ENCODE measurements at regions not wholly inside any gene's neighbourhood (a gene's known extent, or its start where the extent isn't known, plus 50 kb on each side); places are given as distances from the start of the nearest gene placed in this dataset.
"Not testable (repeated sequence)": the region's sequence is repeated elsewhere in the genome, so short reads cannot be mapped to it uniquely, and the experiment has no call there.

DNA sequence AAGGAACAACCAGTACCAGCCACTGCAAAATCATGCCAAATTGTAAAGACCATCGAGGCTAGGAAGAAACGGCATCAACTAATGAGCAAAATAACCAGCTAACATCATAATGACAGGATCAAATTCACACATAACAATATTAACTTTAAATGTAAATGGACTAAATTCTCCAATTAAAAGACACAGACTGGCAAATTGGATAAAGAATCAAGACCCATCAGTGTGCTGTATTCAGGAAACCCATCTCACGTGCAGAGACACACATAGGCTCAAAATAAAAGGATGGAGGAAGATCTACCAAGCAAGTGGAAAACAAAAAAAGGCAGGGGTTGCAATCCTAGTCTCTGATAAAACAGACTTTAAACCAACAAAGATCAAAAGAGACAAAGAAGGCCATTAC lies 97.6 kb downstream of the GPX5 start:
- H3K4me1 ChIP-seq (ENCODE audit: control insufficient read depth, insufficient read depth, low read length); H3K9me3 ChIP-seq (ENCODE audit: control insufficient read depth, insufficient read depth, low read depth, low read length); H3K4me3 ChIP-seq (ENCODE audit: low read depth, low read length); H3K27ac ChIP-seq (ENCODE audit: low read depth, low read length); H3K27me3 ChIP-seq (ENCODE audit: control insufficient read depth, insufficient read depth, low read length); H3K9ac ChIP-seq (ENCODE audit: low read length); H3K36me3 ChIP-seq (ENCODE audit: control insufficient read depth, insufficient read depth, low read length): not testable (repeated sequence)

DNA sequence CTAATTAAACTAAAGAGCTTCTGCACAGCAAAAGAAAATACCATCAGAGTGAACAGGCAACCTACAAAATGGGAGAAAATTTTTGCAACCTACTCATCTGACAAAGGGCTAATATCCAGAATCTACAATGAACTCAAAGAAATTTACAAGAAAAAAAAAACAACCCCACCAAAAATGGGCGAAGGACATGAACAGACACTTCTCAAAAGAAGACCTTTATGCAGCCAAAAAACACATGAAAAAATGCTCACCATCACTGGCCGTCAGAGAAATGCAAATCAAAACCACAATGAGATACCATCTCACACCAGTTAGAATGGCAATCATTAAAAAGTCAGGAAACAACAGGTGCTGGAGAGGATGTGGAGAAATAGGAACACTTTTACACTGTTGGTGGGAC lies 100.7 kb downstream of the GPX5 start:
- not testable (repeated sequence) for H3K4me1 ChIP-seq (ENCODE audit: control insufficient read depth, insufficient read depth, low read length); H3K36me3 ChIP-seq (ENCODE audit: control insufficient read depth, insufficient read depth, low read length)

DNA sequence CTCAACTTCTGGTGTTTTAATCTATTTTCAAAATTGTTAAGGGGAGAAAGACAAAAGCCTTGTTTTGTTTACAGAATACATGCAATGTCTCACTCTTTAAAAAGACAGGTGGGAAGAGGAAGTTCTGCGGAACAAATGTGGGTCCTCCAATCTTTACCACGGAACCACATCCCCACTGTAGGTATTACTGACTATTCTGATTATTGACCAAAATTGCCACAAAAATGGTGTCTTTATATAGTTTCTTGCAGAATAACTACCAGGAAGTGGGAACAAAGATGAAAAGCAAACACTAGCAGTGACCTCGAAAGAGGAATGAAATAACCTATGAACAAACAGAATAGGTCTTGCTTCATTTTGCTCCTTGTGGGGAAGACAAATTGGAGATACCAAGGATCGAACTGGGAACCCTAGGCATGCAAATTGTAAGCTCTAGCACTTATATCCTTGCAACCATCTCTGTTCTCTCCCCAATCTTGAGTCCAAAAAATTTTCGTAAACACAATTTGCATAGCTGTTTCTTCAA lies 106.7 kb downstream of the GPX5 start:
- no peaks in the 10 kb centered on the region for H3K9me3 ChIP-seq (ENCODE audit: control insufficient read depth, insufficient read depth, low read depth, low read length)
- no peaks in the 10 kb centered on the region for H3K36me3 ChIP-seq (ENCODE audit: control insufficient read depth, insufficient read depth, low read length)
- no peak overlapping the region for H3K4me3 ChIP-seq (ENCODE audit: low read depth, low read length)
- H3K27me3 ChIP-seq (ENCODE audit: control insufficient read depth, insufficient read depth, low read length): peaks cover 34% of the 10 kb centered on the region
- H3K9ac ChIP-seq (ENCODE audit: low read length): no peak overlapping the region
- H3K4me1 ChIP-seq (ENCODE audit: control insufficient read depth, insufficient read depth, low read length): no peaks in the 10 kb centered on the region
- no peak overlapping the region for H3K27ac ChIP-seq (ENCODE audit: low read depth, low read length)

More for the DNA sequence above, 100.7 kb downstream of the GPX5 start:
- H3K27me3 ChIP-seq (ENCODE audit: control insufficient read depth, insufficient read depth, low read length); H3K27ac ChIP-seq (ENCODE audit: low read depth, low read length); H3K4me3 ChIP-seq (ENCODE audit: low read depth, low read length); H3K9me3 ChIP-seq (ENCODE audit: control insufficient read depth, insufficient read depth, low read depth, low read length); H3K9ac ChIP-seq (ENCODE audit: low read length): not testable (repeated sequence)

DNA sequence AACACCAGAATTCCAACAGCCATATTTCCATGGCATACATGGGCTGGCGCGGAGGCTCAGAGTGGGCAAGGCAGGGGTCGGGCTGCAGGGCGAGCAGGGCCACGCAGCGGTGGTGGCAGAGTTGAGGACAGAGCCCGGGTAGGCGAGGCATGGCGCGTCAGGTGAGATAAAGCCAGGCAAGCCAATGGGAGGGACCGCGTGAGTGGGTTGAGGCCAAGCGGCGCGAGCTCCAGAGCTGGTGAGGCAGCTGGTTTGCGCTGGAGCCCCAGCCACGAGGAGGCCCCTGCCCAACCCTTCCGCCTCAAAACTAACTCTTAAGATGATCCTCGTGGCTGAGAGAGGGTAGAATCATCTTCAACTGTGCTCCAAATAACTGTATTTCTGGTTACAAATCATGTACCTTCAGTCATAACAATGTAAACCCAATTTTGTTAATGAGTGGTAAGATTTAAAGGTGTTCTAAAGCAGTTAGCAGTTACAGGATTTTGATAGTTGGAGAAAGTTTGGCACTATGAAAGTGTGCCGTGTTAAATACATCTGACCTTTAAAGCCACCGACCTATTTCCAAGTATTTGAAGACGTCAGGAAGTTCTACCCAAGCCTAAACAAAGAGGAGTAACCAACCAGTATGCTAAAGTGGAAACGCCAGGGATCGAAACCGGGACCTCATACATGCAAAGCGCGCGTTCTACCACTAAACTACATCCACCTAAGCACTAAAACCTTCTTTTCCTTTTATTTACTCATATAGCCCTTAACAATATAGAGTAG lies 107.9 kb downstream of the GPX5 start:
- Histone ChIP-seq H3K36me3 (ENCODE audit: control insufficient read depth, insufficient read depth, low read length) (no peaks in the 10 kb centered on the region), H3K4me3 (ENCODE audit: low read depth, low read length) (peak overlapping the region; percentile 77), H3K9ac (ENCODE audit: low read length) (peak overlapping the region; percentile 26), H3K27me3 (ENCODE audit: control insufficient read depth, insufficient read depth, low read length) (peaks cover 39% of the 10 kb centered on the region), H3K9me3 (ENCODE audit: control insufficient read depth, insufficient read depth, low read depth, low read length) (no peaks in the 10 kb centered on the region), H3K4me1 (ENCODE audit: control insufficient read depth, insufficient read depth, low read length) (no peaks in the 10 kb centered on the region), H3K27ac (ENCODE audit: low read depth, low read length) (no peak overlapping the region)

DNA sequence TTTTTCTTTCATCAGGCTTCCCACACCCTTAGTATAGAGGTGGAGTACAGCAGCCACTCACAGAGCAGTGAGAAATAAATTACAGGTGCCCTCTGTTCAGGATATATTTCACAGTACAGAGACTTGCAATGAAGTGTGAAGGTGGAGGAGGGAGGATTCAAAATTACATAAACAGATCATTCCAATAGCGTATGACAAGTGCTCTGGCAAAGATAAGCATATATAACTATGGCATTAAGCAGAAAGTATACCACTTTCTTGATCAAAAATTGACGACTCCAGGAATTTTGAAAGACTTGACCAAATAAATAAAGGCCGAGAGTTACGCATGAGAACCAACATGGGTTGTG lies 108.7 kb downstream of the GPX5 start:
- Histone ChIP-seq H3K27me3 (ENCODE audit: control insufficient read depth, insufficient read depth, low read length) (peaks cover 39% of the 10 kb centered on the region), H3K9me3 (ENCODE audit: control insufficient read depth, insufficient read depth, low read depth, low read length) (no peaks in the 10 kb centered on the region), H3K4me1 (ENCODE audit: control insufficient read depth, insufficient read depth, low read length) (no peaks in the 10 kb centered on the region), H3K9ac (ENCODE audit: low read length) (no peak overlapping the region), H3K36me3 (ENCODE audit: control insufficient read depth, insufficient read depth, low read length) (no peaks in the 10 kb centered on the region), H3K27ac (ENCODE audit: low read depth, low read length) (no peak overlapping the region), H3K4me3 (ENCODE audit: low read depth, low read length) (peak overlapping the region; percentile 77)

DNA sequence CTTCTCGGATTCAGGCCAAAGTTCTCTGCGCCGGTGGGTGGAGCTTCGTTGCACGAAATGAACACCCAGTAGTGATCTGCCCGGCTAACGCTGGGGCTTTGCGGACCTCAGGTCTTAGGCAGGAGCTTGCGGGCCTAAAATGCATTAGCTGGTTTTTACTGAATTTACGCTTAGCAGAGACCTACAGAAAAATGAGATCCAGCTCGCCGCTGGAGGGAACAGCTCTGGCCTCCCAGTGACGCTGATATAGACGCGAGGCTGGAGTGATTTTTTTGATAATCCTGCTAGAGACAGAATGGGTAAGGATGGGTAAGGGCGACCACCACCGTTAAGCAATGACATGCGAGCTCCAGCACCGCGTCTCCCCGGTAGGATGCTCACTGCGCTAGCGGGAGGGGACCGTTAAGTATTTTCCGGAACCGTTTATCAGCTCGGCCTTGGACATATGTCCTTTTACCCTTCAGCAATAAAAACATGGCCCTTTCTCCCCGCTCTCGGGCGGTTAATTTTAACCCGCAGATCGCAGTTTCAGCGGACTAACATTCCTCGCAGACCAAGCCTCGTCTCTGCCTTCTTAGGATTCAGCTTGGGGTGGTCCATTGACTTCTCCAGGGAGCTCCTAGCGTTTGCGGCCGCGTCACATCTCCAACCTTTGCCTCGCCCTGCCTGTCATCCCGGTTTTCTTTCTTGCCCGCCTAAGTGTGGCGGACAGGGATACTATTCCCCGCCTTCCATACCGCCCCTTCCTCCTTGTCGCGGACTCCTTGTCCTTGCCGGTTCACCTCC lies 109.3 kb downstream of the GPX5 start:
- H3K27ac ChIP-seq (ENCODE audit: low read depth, low read length): no peak overlapping the region
- H3K9ac ChIP-seq (ENCODE audit: low read length): no peak overlapping the region
- H3K36me3 ChIP-seq (ENCODE audit: control insufficient read depth, insufficient read depth, low read length): no peaks in the 10 kb centered on the region
- H3K27me3 ChIP-seq (ENCODE audit: control insufficient read depth, insufficient read depth, low read length): peaks cover 39% of the 10 kb centered on the region
- no peaks in the 10 kb centered on the region for H3K9me3 ChIP-seq (ENCODE audit: control insufficient read depth, insufficient read depth, low read depth, low read length)
- peak overlapping the region; percentile 77 for H3K4me3 ChIP-seq (ENCODE audit: low read depth, low read length)
- H3K4me1 ChIP-seq (ENCODE audit: control insufficient read depth, insufficient read depth, low read length): no peaks in the 10 kb centered on the region

DNA sequence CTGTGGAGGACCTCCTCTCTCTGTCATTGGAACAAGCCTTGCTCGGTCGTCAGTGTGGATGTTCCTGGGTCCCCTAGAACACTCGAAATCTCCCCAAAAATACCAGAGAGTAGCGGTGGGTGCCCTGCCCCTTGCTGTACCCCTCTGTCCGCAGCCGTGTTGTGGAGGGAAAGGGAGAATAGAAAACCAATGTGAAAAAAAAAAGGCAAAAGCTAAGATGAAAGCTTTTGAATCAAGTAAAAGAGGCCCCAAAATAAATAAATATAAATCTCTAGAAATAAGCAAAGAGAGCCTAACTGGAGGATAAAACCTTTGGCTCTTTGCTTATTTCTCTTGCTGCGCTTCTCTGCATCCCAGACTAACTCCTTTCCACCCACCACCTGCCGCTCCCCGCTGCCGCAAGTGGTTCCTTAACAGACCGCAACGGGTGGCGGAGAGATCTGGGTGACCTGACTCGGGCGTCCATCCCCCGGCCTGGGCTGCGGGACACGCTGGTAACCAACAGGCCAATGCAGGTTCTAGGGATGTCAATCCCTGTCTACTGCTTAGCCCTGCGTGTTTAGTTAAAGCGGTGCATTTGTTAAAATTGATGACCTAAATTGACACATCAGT lies 110.0 kb downstream of the GPX5 start:
- H3K27me3 ChIP-seq (ENCODE audit: control insufficient read depth, insufficient read depth, low read length): peaks cover 39% of the 10 kb centered on the region
- no peak overlapping the region for H3K27ac ChIP-seq (ENCODE audit: low read depth, low read length)
- H3K4me1 ChIP-seq (ENCODE audit: control insufficient read depth, insufficient read depth, low read length): no peaks in the 10 kb centered on the region

DNA sequence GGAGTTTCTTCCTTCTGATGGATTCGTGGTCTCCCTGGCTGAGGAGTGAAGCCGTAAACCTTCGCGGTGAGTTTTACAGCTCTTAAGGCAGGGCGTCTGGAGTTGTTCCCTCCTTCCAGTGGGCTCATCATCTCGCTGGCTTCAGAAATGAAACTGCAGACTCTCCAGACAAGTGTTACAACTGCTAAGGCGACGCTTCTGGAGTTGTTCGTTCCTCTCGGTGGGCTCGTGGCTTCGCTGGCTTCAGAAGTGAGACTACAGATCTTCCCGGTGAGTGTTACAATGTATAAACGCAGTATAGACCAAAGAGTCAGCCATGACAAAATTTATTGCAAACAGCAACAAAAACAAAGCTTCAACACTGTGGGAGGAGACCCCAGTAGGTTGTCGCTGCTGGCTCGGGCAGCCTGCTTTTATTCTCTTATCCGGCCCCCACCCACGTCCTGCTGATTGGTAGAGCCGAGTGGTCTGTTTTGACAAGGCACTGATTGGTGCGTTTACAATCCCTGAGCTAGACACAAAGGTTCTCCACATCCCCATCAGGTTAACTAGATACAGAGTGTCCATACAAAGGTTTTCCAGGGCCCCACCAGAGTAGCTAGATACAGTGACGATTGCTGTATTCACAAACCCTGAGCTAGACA lies 113.2 kb downstream of the GPX5 start:
- Histone ChIP-seq H3K4me1 (ENCODE audit: control insufficient read depth, insufficient read depth, low read length) (no peaks in the 10 kb centered on the region), H3K9ac (ENCODE audit: low read length) (no peak overlapping the region), H3K27me3 (ENCODE audit: control insufficient read depth, insufficient read depth, low read length) (peaks cover 39% of the 10 kb centered on the region), H3K9me3 (ENCODE audit: control insufficient read depth, insufficient read depth, low read depth, low read length) (no peaks in the 10 kb centered on the region), H3K36me3 (ENCODE audit: control insufficient read depth, insufficient read depth, low read length) (no peaks in the 10 kb centered on the region), H3K27ac (ENCODE audit: low read depth, low read length) (no peak overlapping the region), H3K4me3 (ENCODE audit: low read depth, low read length) (no peak overlapping the region)

More for the DNA sequence above, 110.0 kb downstream of the GPX5 start:
- Histone ChIP-seq H3K4me3 (ENCODE audit: low read depth, low read length) (peak overlapping the region; percentile 77), H3K9ac (ENCODE audit: low read length) (no peak overlapping the region), H3K9me3 (ENCODE audit: control insufficient read depth, insufficient read depth, low read depth, low read length) (no peaks in the 10 kb centered on the region), H3K36me3 (ENCODE audit: control insufficient read depth, insufficient read depth, low read length) (no peaks in the 10 kb centered on the region)

DNA sequence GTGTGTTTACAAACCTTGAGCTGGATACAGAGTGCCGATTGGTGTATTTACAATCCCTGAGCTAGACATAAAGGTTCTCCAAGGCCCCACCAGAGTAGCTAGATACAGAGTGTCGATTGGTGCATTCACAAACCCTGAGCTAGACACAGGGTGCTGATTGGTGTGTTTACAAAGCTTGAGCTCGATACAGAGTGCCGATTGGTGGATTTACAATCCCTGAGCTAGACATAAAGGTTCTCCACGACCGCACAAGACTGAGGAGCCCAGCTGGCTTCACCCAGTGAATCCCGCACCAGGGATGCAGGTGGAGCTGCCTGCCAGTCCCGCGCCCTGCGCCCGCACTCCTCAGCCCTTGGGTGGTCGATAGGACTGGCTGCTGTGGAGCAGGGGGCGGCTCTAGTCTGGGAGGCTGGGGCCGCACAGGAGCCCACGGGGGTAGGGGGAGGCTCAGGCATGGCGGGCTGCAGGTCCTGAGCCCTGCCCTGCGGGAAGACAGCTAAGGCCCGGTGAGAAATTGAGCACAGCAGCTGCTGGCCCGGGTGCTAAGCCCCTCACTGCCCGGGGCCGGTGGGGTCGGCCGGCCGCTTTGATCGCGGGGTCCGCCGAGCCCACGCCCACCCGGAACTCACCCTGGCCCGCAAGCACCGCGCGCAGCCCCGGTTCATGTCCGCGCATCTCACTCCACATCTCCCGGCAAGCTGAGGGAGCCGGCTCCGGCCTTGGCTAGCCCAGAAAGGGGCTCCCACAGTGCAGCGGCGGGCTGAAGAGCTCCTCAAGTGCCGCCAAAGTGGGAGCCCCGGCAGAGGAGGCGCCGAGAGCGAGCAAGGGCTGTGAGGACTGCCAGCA lies 114.0 kb downstream of the GPX5 start:
- H3K27me3 ChIP-seq (ENCODE audit: control insufficient read depth, insufficient read depth, low read length): peaks cover 32% of the 10 kb centered on the region
- H3K27ac ChIP-seq (ENCODE audit: low read depth, low read length); H3K4me1 ChIP-seq (ENCODE audit: control insufficient read depth, insufficient read depth, low read length); H3K36me3 ChIP-seq (ENCODE audit: control insufficient read depth, insufficient read depth, low read length); H3K9ac ChIP-seq (ENCODE audit: low read length); H3K4me3 ChIP-seq (ENCODE audit: low read depth, low read length); H3K9me3 ChIP-seq (ENCODE audit: control insufficient read depth, insufficient read depth, low read depth, low read length): not testable (repeated sequence)

DNA sequence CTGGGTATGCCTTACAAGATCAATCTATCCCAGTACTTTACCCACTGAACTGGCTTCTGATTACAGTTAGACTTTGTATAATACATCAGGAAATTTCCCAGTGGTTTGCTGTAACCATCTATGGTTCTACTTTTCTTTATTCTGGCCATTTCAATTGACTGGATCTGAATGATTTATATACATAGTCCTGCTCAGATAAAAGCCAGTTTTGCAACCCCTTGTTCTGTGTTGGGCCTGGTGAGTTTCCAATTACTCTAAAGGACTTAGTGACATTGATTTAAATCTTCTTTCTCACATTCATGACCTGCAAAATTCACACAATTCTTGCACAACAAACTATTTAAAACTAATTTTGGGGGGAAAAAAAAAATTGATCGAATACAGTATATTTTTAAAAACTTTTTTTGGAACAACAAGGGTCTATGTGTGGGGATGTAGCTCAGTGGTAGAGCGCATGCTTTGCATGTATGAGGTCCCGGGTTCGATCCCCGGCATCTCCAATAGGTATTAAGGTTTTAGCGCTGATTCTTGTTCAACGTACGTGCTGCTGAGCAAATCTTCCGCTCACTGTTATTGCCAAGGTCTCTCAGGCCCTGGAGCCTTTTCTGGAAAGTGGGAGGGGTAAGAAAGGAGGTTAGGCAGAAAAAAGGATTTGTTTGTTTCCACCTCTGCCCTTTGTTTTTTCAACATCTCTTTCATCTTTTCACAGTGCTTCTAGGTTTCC lies 117.5 kb downstream of the GPX5 start:
- no peak overlapping the region for H3K27ac ChIP-seq (ENCODE audit: low read depth, low read length)
- H3K9me3 ChIP-seq (ENCODE audit: control insufficient read depth, insufficient read depth, low read depth, low read length): no peaks in the 10 kb centered on the region
- H3K27me3 ChIP-seq (ENCODE audit: control insufficient read depth, insufficient read depth, low read length): no peaks in the 10 kb centered on the region
- H3K4me1 ChIP-seq (ENCODE audit: control insufficient read depth, insufficient read depth, low read length): no peaks in the 10 kb centered on the region
- H3K36me3 ChIP-seq (ENCODE audit: control insufficient read depth, insufficient read depth, low read length): no peaks in the 10 kb centered on the region
- H3K9ac ChIP-seq (ENCODE audit: low read length): no peak overlapping the region
- peak overlapping the region; percentile 60 for H3K4me3 ChIP-seq (ENCODE audit: low read depth, low read length)

Measured in HUES6 (cell line).